GM18517 (cell line): ENCODE measurements at regions not wholly inside any gene's neighbourhood (a gene's known extent, or its start where the extent isn't known, plus 50 kb on each side); places are given as distances from the start of the nearest gene placed in this dataset.

ENCODE experiments used
- ATAC-seq: cut with Tn5 transposase; IDR thresholded peaks from one replicate; pipeline ENCODE4 v1.9.1; 2021; ENCODE audit warnings: mild to moderate bottlenecking, moderate library complexity; ENCODE audit not compliant: unreplicated experiment

DNA sequence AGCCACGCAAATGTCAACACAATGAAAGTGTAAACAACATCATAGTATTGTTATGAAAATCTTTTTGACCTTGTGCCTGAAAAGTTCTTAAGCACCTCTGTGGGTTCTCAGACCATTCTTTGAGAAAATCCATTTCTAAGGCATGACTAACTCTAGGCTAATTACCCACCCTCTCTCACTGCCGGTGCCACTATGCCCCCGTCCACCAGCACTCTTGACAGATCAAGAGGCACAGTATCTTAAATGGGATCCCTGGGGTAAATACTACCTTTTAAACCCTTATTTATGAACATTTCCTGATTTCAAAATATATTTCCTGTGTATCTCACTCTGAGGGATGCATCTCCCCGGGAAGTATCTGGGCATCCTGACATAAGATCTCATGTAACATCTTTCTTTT is 607.5 kb downstream of the METTL15 start:
- no peak for ATAC-seq

DNA sequence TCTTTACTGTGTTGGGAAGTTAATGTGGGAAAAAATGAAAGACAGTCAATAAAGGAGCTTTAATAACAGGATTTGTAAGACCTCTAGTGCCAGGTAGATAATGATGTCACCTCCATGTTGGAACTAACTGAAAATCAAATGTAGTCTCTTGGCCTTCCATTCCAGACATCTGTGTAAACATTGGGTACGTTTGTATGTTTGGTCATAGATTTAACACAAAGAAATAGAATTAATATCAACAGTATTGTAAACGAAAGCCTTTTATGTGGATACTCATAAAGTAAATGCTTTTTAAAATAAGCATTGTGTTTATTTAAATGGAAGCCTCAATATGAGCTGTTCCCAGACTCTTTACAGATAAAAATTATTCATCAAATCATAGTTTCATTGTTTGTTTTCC is 605.7 kb downstream of the METTL15 start:
- ATAC-seq, result no peak

- ATAC-seq, result no peak
These were observed 599.9 kb downstream of the METTL15 start for GRCh38 chr11:28708075-28708474.

DNA sequence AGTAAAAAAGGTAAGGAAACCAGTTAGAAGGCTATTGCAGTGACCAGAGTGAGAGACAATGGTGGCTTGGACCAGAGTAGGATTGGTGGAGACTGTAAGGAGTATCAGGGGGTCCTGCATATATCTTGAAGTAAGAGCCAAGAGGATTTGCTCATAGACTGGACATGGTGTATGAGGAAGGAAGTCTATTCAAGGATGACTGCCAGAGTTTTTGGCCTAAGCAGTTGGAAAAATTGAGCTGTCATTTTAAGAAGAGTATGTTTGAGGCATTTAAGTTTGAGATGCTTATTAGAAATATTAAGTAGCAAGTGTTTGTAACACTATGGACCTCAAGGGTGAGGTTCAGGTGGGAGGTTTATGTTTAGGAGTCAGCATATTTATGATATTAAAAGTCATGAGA is 596.6 kb downstream of the METTL15 start:
- no peak for ATAC-seq

DNA sequence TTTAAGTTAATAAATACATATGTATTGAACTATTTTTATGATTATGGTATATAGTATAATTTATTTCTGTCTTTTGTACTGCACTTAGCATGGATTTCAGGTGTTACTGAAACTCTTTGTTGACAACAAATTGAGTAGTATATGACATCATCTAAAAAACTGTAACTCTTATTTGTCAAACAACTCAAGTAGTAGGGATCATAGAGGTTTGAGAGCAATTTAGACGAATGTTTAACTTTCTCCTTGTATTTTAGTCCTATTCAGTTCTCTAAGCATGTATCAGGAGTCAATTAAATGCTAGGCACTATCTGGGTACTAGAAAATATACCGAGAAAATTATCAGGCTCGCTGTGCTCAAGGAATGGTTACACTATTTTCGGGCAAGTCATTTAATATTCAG is 595.2 kb downstream of the METTL15 start:
- ATAC-seq, result no peak

DNA sequence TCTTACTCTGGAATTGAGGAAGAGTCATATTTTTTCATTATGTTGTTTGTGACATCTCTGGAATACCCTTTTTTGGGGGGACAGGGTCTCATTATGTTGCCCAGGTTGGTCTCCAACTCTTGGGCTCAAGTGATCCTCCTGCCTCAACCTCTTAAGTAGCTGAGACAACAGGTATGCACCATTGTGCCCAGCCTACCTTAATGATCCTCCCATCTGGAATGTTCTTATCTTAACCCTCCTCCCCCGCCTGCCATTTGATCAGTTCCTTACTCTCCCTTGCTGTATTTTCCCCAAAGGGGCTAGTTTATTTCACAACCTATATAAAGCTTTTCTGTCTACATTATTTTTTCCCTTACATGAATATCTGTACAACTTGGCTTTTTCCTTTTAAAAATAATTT is 594.7 kb downstream of the METTL15 start:
- ATAC-seq, result no peak

DNA sequence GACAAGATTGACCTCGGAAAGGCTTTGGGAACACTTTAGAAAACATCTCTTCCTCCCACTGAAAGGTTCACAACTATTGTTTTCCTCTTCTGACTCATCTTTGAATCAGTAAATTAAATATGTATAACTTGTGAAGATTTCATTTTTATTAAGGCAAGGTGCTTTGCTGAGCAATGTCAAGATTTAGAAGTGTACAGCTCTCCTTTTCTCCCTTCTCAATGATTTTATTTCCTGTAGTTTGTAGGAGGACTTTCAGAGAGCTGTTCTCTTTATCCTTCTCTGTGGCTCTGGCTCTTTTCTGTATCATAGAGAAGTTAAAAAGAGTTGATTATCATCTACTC is 594.2 kb downstream of the METTL15 start:
- ATAC-seq, result no peak

DNA sequence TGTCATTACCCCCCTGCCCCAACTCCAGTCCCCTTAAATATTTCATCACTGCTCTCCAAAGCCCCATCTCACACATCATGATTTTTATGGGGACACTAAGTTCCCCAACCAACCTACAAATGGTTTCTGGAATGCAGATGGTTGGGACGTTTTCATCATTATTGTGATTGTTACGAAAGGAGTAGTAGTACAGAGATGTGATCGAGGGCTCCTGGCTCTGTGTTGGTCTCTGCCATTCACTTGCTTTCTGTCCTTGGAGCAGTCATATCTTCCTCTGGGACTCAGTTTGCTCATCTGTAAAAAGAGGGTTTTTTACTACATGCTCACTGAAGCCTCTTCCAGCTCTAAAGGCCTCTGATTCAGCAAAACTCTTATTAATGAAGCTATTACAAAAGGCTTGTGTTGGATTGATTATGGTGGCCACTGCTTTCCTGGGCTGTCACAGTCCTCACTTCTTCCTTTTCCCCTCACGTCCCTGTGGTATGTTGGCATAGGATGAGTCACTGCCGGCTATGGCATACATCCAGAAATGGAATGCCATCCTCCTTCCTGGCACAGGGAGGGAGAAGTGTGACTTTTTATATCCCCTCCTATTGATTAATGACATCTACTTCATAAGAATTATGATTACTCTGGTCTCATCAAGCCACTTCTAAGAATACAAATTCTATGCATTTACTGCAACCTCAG is 593.7 kb downstream of the METTL15 start:
- ATAC-seq, result no peak

DNA sequence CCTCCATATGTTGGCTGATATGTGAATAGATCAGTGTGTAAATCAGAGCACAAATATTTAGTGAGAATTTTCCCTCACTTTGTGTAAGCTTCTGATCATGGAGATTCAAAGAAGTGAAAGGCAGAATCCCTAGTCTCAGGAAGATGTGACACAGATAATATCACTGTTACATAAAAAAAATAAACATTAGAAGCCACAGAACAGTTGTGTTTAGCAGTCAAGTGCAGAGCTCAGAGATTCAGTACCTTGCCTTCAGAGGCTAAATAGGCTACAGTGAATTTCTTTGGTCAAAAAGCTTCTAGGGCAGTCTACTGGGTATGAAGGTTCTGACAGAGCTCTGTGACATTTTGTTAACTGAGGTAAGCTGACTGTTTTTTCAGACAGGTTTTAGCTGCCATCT is 591.5 kb downstream of the METTL15 start:
- ATAC-seq, result no peak

- ATAC-seq, result peak; percentile 58
These were observed 590.0 kb downstream of the METTL15 start for GRCh38 chr11:28697920-28698827.

DNA sequence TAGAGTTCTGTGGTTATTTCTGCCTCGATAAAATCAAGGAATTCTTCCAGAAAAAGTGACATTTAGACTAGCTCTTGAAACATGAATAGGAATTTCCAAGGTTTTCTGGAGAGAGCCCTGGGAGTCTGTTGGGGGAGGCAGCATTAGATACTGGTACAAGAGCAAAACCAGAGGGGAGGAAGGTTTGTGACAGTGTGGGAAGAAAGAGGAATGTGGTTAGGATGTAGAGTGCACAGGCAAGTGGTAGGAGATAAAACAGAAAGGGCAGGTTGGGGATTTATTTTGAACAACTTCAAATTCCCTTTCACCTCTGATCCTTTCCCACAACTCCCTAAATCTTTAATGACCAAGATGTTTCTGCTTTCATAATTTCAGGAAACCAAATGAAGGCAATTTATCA is 588.4 kb downstream of the METTL15 start:
- ATAC-seq, result no peak

GRCh38 chr11:28690746-28691145 is 582.6 kb downstream of the METTL15 start:
- no peak for ATAC-seq

GRCh38 chr11:28684011-28684586 is 575.9 kb downstream of the METTL15 start:
- ATAC-seq, result no peak

- ATAC-seq, result no peak
These were observed 571.7 kb downstream of the METTL15 start for GRCh38 chr11:28679795-28680468.

GRCh38 chr11:28677721-28678120 is 569.5 kb downstream of the METTL15 start:
- no peak for ATAC-seq

DNA sequence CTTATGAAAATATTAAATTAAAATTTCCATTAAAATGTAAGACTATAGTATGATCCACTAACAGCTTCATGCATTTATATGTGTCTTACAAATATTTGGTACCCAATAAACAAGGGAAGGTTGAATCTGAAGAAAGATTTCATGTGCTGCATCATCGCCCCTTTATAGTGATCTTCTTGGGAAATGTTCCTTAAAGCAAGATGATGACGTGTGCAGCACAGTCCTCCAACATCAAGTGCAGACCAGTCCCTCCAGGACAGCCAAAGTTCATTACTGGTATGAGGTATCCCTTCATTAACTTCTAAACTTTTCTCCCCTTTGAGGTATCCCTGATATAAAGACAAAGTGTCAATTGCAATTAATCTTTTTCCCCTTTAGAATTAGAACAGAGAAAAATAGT is 567.0 kb downstream of the METTL15 start:
- ATAC-seq, result no peak

- ATAC-seq, result no peak
These were observed 566.4 kb downstream of the METTL15 start for GRCh38 chr11:28674433-28675103.

DNA sequence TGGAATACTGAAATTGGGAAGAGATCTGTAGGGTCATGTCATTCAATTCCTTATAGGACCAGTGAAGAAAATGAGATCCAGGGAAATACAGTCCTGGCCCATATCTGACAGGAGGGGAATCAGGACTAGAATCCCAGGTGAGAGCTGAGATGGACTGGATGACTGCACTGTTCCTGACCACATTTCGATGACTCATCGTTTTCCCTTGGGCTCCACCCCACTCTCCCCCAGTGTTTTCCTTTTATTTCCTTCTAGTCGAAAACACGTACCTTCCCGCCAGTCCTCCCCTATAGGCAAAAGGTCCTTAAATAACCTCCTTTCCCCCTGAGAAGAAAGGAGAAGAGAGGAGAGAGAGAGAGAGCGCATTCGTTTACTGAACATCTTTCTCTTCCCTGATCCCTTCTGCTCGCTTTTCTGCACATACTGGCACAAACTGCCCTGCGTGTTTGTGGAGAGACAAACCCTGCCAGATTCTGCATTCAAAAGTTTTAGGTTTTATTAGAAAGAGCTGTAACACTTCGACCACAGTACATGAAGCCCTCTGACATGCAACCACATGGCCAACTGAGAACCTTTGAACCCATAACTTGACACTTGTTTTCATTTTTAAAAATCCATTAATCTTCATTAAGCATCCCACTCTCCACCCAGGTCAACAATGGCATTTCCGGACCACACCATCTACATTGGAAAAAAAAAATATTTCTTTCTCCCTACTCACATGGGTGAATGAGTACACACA is 565.7 kb downstream of the METTL15 start:
- ATAC-seq, result no peak

DNA sequence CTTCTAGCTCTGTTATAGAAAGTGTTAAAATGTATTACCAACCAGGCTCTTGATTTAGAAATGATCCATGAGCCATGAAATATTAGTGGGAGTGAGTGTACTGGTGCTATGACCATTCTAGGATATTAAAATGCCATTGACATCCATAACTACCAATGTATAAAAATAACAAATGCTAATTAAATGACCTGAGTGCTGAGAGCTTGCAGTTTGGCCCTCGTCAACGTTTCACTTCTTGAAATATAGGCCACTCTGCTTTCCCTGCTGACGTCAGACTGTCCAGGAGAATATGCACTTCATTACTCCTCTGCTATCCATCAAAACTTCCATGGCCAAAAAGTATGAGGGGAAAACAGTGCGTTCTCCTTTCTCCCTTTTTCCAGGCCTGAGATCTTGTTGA is 563.1 kb downstream of the METTL15 start:
- ATAC-seq, result no peak

- ATAC-seq, result no peak
These were observed 558.4 kb downstream of the METTL15 start for GRCh38 chr11:28666632-28667031.
